ENCODE measurements at regions not wholly inside any gene's neighbourhood (a gene's known extent, or its start where the extent isn't known, plus 50 kb on each side); places are given as distances from the start of the nearest gene placed in this dataset.

DNA sequence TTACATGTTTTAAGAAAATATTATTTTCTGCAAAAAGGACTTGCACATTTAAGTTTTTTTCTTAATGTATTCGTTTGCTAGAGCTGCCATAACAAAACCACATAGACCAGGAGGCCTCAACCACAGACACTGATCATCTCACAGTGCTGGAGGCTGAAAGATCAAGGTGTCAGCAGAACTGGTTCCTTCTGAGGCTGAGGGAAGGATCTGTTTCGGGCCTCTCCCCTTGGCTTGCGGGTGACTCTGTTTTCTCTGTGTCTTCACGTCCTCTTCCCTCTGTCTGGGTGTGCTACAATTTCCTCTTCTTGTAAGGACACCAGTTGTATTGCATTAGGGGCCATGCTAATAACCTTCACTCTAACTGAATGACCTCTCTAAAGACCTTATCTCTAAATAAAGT lies 364.2 kb downstream of the IRS2 start:
- no peak for DNase-seq (ENCODE audit: low read depth, low spot score)
- ATAC-seq, result no peak
- ChIA-PET RAD21 (ENCODE audit: low non-redundant PET in 1 of 2, low total read pairs in 2 of 2, uncharacterized antibody in 2 of 2, unreplicated experiment in 2 of 2) (no interaction called here), POLR2A (no interaction called here), CTCF (no interaction called here)
- Histone ChIP-seq H3K27ac (ENCODE audit: low read depth, low read length) (no peak overlapping the region), H3K9me3 (ENCODE audit: control insufficient read depth in 1 of 2, insufficient read depth in 1 of 2, low read depth in 1 of 2, low read length in 2 of 2) (no peaks in the 10 kb centered on the region), H3K36me3 (ENCODE audit: control insufficient read depth in 1 of 2, insufficient read depth in 2 of 2, low read length in 2 of 2) (no peaks in the 10 kb centered on the region), H3K4me2 (ENCODE audit: low read length) (no peak overlapping the region), H3K9me2 (ENCODE audit: insufficient read depth) (no peaks in the 10 kb centered on the region), H3K27me3 (ENCODE audit: insufficient read depth, low read length) (no peaks in the 10 kb centered on the region), H3K9ac (ENCODE audit: low read length) (no peak overlapping the region), H3K4me3 (replicated peaks in 1 of 2; ENCODE audit: low read depth in 1 of 2, low read length in 2 of 2) (no peak overlapping the region), H3K4me1 (ENCODE audit: control insufficient read depth in 1 of 2, insufficient read depth in 2 of 2, low read length in 2 of 2) (no peaks in the 10 kb centered on the region), H4K20me1 (ENCODE audit: insufficient read depth) (no peaks in the 10 kb centered on the region), H2AFZ (ENCODE audit: low read depth, low read length, poor library complexity, severe bottlenecking) (no peak overlapping the region), H3K79me2 (ENCODE audit: insufficient read depth, low read length) (no peaks in the 10 kb centered on the region)
- TF ChIP-seq, protein P1, sequence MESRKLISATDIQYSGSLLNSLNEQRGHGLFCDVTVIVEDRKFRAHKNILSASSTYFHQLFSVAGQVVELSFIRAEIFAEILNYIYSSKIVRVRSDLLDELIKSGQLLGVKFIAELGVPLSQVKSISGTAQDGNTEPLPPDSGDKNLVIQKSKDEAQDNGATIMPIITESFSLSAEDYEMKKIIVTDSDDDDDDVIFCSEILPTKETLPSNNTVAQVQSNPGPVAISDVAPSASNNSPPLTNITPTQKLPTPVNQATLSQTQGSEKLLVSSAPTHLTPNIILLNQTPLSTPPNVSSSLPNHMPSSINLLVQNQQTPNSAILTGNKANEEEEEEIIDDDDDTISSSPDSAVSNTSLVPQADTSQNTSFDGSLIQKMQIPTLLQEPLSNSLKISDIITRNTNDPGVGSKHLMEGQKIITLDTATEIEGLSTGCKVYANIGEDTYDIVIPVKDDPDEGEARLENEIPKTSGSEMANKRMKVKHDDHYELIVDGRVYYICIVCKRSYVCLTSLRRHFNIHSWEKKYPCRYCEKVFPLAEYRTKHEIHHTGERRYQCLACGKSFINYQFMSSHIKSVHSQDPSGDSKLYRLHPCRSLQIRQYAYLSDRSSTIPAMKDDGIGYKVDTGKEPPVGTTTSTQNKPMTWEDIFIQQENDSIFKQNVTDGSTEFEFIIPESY (IDR thresholded peaks at IDR 0.05; ENCODE audit: extremely low read depth, insufficient replicate concordance, low read length), result no peak
- TF ChIP-seq, protein P2, sequence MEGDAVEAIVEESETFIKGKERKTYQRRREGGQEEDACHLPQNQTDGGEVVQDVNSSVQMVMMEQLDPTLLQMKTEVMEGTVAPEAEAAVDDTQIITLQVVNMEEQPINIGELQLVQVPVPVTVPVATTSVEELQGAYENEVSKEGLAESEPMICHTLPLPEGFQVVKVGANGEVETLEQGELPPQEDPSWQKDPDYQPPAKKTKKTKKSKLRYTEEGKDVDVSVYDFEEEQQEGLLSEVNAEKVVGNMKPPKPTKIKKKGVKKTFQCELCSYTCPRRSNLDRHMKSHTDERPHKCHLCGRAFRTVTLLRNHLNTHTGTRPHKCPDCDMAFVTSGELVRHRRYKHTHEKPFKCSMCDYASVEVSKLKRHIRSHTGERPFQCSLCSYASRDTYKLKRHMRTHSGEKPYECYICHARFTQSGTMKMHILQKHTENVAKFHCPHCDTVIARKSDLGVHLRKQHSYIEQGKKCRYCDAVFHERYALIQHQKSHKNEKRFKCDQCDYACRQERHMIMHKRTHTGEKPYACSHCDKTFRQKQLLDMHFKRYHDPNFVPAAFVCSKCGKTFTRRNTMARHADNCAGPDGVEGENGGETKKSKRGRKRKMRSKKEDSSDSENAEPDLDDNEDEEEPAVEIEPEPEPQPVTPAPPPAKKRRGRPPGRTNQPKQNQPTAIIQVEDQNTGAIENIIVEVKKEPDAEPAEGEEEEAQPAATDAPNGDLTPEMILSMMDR (IDR thresholded peaks at IDR 0.05 in 2 of 3, conservative IDR thresholded peaks at IDR 0.05 in 1 of 3; ENCODE audit: borderline replicate concordance in 1 of 3, insufficient read depth in 1 of 3, low read depth in 2 of 3, low read length in 2 of 3), result no peak
- TF ChIP-seq SRF (IDR thresholded peaks at IDR 0.05; ENCODE audit: low read depth), result no peak
- no peak for TF ChIP-seq CBX3 (IDR thresholded peaks at IDR 0.05; ENCODE audit: low read depth)
- TF ChIP-seq, protein P3, sequence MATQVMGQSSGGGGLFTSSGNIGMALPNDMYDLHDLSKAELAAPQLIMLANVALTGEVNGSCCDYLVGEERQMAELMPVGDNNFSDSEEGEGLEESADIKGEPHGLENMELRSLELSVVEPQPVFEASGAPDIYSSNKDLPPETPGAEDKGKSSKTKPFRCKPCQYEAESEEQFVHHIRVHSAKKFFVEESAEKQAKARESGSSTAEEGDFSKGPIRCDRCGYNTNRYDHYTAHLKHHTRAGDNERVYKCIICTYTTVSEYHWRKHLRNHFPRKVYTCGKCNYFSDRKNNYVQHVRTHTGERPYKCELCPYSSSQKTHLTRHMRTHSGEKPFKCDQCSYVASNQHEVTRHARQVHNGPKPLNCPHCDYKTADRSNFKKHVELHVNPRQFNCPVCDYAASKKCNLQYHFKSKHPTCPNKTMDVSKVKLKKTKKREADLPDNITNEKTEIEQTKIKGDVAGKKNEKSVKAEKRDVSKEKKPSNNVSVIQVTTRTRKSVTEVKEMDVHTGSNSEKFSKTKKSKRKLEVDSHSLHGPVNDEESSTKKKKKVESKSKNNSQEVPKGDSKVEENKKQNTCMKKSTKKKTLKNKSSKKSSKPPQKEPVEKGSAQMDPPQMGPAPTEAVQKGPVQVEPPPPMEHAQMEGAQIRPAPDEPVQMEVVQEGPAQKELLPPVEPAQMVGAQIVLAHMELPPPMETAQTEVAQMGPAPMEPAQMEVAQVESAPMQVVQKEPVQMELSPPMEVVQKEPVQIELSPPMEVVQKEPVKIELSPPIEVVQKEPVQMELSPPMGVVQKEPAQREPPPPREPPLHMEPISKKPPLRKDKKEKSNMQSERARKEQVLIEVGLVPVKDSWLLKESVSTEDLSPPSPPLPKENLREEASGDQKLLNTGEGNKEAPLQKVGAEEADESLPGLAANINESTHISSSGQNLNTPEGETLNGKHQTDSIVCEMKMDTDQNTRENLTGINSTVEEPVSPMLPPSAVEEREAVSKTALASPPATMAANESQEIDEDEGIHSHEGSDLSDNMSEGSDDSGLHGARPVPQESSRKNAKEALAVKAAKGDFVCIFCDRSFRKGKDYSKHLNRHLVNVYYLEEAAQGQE (IDR thresholded peaks at IDR 0.05; ENCODE audit: low read depth), result no peak
- no peak for TF ChIP-seq FOSL1 (IDR thresholded peaks at IDR 0.05; ENCODE audit: low read depth)
- TF ChIP-seq, protein P4, sequence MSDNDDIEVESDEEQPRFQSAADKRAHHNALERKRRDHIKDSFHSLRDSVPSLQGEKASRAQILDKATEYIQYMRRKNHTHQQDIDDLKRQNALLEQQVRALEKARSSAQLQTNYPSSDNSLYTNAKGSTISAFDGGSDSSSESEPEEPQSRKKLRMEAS (IDR thresholded peaks at IDR 0.05), result no peak
- no peak for TF ChIP-seq POLR2A (IDR thresholded peaks at IDR 0.05; ENCODE audit: borderline replicate concordance, extremely low read depth, insufficient read depth, insufficient read length)
- TF ChIP-seq CEBPB (IDR thresholded peaks at IDR 0.05; ENCODE audit: low read depth), result no peak
- no peak for TF ChIP-seq EZH2phosphoT487 (IDR thresholded peaks at IDR 0.05; ENCODE audit: borderline replicate concordance)
- intact Hi-C loops (cut with micrococcal nuclease), result no loop called here
- no TSS peak for BruUV-seq (replicated peaks)

Measured in HCT116 (cell line).